Activated T-cell treated with anti-CD3 and anti-CD28 coated beads for 48 hours (primary cell): ENCODE measurements at regions not wholly inside any gene's neighbourhood (a gene's known extent, or its start where the extent isn't known, plus 50 kb on each side); places are given as distances from the start of the nearest gene placed in this dataset.

Experiments used
- DNase-seq: peaks from one replicate; pipeline ENCODE4 v3.0.0-alpha.2; 2020; ENCODE audit warnings: low read depth

GRCh38 chr2:125042727-125043126, 1017.6 kb downstream of the CNTNAP5 start:
- DNase-seq: no peak

- no peak for DNase-seq
Measured at GRCh38 chr2:125070726-125071505, 1045.8 kb downstream of the CNTNAP5 start.

GRCh38 chr2:125073440-125073839, 1048.4 kb downstream of the CNTNAP5 start:
- DNase-seq: no peak

- DNase-seq: no peak
Measured at GRCh38 chr2:125085904-125086303, 1060.8 kb downstream of the CNTNAP5 start.

- DNase-seq: no peak
Measured at GRCh38 chr2:125086313-125087184, 1061.5 kb downstream of the CNTNAP5 start.

GRCh38 chr2:125092276-125093009, 1067.4 kb downstream of the CNTNAP5 start:
- DNase-seq: no peak

GRCh38 chr2:125095826-125096225, 1070.7 kb downstream of the CNTNAP5 start:
- DNase-seq: no peak

- no peak for DNase-seq
Measured at GRCh38 chr2:125106710-125107109, 1081.6 kb downstream of the CNTNAP5 start.

- no peak for DNase-seq
Measured at GRCh38 chr2:125107446-125107845, 1082.4 kb downstream of the CNTNAP5 start.

GRCh38 chr2:125108251-125108650, 1083.2 kb downstream of the CNTNAP5 start:
- no peak for DNase-seq

GRCh38 chr2:125125902-125126301, 1100.8 kb downstream of the CNTNAP5 start:
- no peak for DNase-seq

- DNase-seq: no peak
Measured at GRCh38 chr2:125160947-125161346, 1135.9 kb downstream of the CNTNAP5 start.

GRCh38 chr2:125167152-125167551, 1142.1 kb downstream of the CNTNAP5 start:
- DNase-seq: no peak

GRCh38 chr2:125167820-125168219, 1142.7 kb downstream of the CNTNAP5 start:
- DNase-seq: no peak

GRCh38 chr2:125168442-125168841, 1143.4 kb downstream of the CNTNAP5 start:
- DNase-seq: no peak

GRCh38 chr2:125169022-125169763, 1144.1 kb downstream of the CNTNAP5 start:
- no peak for DNase-seq

GRCh38 chr2:125169764-125170146, 1144.7 kb downstream of the CNTNAP5 start:
- no peak for DNase-seq

- no peak for DNase-seq
Measured at GRCh38 chr2:125172181-125172580, 1147.1 kb downstream of the CNTNAP5 start.

GRCh38 chr2:125175415-125175814, 1150.3 kb downstream of the CNTNAP5 start:
- no peak for DNase-seq

GRCh38 chr2:125185691-125186270, 1160.7 kb downstream of the CNTNAP5 start:
- DNase-seq: no peak

GRCh38 chr2:125207431-125207830, 1182.3 kb downstream of the CNTNAP5 start:
- no peak for DNase-seq
